Left colon (tissue), 2 donors: ENCODE measurements at regions not wholly inside any gene's neighbourhood (a gene's known extent, or its start where the extent isn't known, plus 50 kb on each side); places are given as distances from the start of the nearest gene placed in this dataset.

Source experiments
- ATAC-seq: fragments of 200-7000 bp; cut with Tn5 transposase; one replicate; pipeline ENCODE4 v1.9.1; 2020; ENCODE audit warnings: mild to moderate bottlenecking, moderate library complexity
- DNase-seq, 2 donors: peaks; one replicate each; pipeline ENCODE4 v3.0.0-alpha.2; 2020
- intact Hi-C, 2 donors: fragments of 100-400 bp; cut with DNase I in 1 of 2; cut with micrococcal nuclease in 1 of 2; formaldehyde crosslinking; loops; one replicate each; pipeline versions ENCODE4 v1.11.2 to v1.14.0; 2022; cut with DNase I, micrococcal nuclease
- donor health status: DM: no; HTN: no; CAD: no.
- donor health status: DM: yes; HTN: yes; CAD: no.

GRCh38 chr11:71201936-71202597 is 50.3 kb downstream of the SHANK2 start:
- DNase-seq (peak in 1 of 2 donors; percentile 22), ATAC-seq (peak; percentile 70)
- intact Hi-C loops, result no loop called here

- ATAC-seq, result no peak
Observed at GRCh38 chr11:71201231-71201630, 51.1 kb downstream of the SHANK2 start.

GRCh38 chr11:71200761-71201160 is 51.6 kb downstream of the SHANK2 start:
- intact Hi-C loops, result no loop called here
- ATAC-seq, result no peak
- DNase-seq, result no peak

More at GRCh38 chr11:71201231-71201630, 51.1 kb downstream of the SHANK2 start:
- intact Hi-C loops, result no loop called here
- DNase-seq, result peak in 1 of 2 donors; percentile 11

- DNase-seq, result no peak
- intact Hi-C loops, result no loop called here
- no peak for ATAC-seq
Observed at GRCh38 chr11:71200172-71200716, 52.1 kb downstream of the SHANK2 start.

GRCh38 chr11:71199226-71199820 is 53.1 kb downstream of the SHANK2 start:
- intact Hi-C loops, result no loop called here
- ATAC-seq, result no peak
- DNase-seq, result peak in 1 of 2 donors; percentile 5

- peak in 1 of 2 donors; percentile 18 for DNase-seq
- no peak for ATAC-seq
- intact Hi-C loops, result no loop called here
Observed at GRCh38 chr11:71198823-71199165, 53.6 kb downstream of the SHANK2 start.

- DNase-seq, result peak in 1 of 2 donors; percentile 9
- no peak for ATAC-seq
- intact Hi-C loops, result no loop called here
Observed at GRCh38 chr11:71198141-71198822, 54.1 kb downstream of the SHANK2 start.

- ATAC-seq (no peak), DNase-seq (peak in 1 of 2 donors; percentile 6)
- intact Hi-C loops, result no loop called here
Observed at GRCh38 chr11:71197096-71197495, 55.3 kb downstream of the SHANK2 start.

- ATAC-seq (peak; percentile 92), DNase-seq (peak in 1 of 2 donors; percentile 25)
- intact Hi-C loops, result no loop called here
Observed at GRCh38 chr11:71194710-71195109, 57.7 kb downstream of the SHANK2 start.

- intact Hi-C loops, result no loop called here
- DNase-seq, result peak in 1 of 2 donors; percentile 11
- no peak for ATAC-seq
Observed at GRCh38 chr11:71193431-71193830, 58.9 kb downstream of the SHANK2 start.

- peak; percentile 63 for ATAC-seq
- DNase-seq, result no peak
- intact Hi-C loops, result no loop called here
Observed at GRCh38 chr11:71192629-71193028, 59.7 kb downstream of the SHANK2 start.

- intact Hi-C loops, result no loop called here
- ATAC-seq, result no peak
- DNase-seq, result peak in 1 of 2 donors; percentile 18
Observed at GRCh38 chr11:71191201-71191600, 61.2 kb downstream of the SHANK2 start.

- DNase-seq (no peak), ATAC-seq (no peak)
- intact Hi-C loops, result no loop called here
Observed at GRCh38 chr11:71190551-71190950, 61.8 kb downstream of the SHANK2 start.

- intact Hi-C loops, result no loop called here
- ATAC-seq (no peak), DNase-seq (peak in 1 of 2 donors; percentile 16)
Observed at GRCh38 chr11:71189768-71190315, 62.5 kb downstream of the SHANK2 start.

- DNase-seq (peak in 1 of 2 donors; percentile 11), ATAC-seq (no peak)
- intact Hi-C loops, result no loop called here
Observed at GRCh38 chr11:71188886-71189767, 63.2 kb downstream of the SHANK2 start.

- intact Hi-C loops, result no loop called here
- no peak for DNase-seq
Observed at GRCh38 chr11:71188073-71188472, 64.3 kb downstream of the SHANK2 start.

GRCh38 chr11:71186806-71187205 is 65.6 kb downstream of the SHANK2 start:
- no peak for DNase-seq
- no peak for ATAC-seq
- intact Hi-C loops, result no loop called here

More at GRCh38 chr11:71188073-71188472, 64.3 kb downstream of the SHANK2 start:
- ATAC-seq, result no peak

- intact Hi-C loops, result no loop called here
- no peak for ATAC-seq
- DNase-seq, result no peak
Observed at GRCh38 chr11:71185411-71185810, 67.0 kb downstream of the SHANK2 start.
